CD14-positive monocyte (primary cell): ENCODE measurements at regions not wholly inside any gene's neighbourhood (a gene's known extent, or its start where the extent isn't known, plus 50 kb on each side); places are given as distances from the start of the nearest gene placed in this dataset.

Experiments
- DNase-seq, 3 donors: peaks; one replicate each; pipeline ENCODE4 v3.0.0-alpha.2; 2011 to 2022
- H2AFZ ChIP-seq: 2 replicates; pipeline ENCODE4 v1.6.0; 2012; ENCODE audit warnings: mild to moderate bottlenecking, low read depth, low read length, inconsistent platforms; ENCODE audit not compliant: insufficient read depth, poor library complexity, severe bottlenecking
- H3K27ac ChIP-seq, 2 donors: 1 replicate in 1 of 2; 2 replicates in 1 of 2; pipeline ENCODE4 v1.5.1; 2012 to 2013; ENCODE audit warnings: low read length in 2 of 2, control low read depth in 1 of 2, inconsistent platforms in 1 of 2, low read depth in 1 of 2, mild to moderate bottlenecking in 1 of 2
- H3K27me3 ChIP-seq, 2 donors: one replicate each; pipeline versions ENCODE4 v1.6.0 to v1.6.1; 2011 to 2013; ENCODE audit warnings: low read length in 2 of 2; ENCODE audit not compliant: control insufficient read depth in 2 of 2, insufficient read depth in 2 of 2
- H3K36me3 ChIP-seq, 2 donors: replicated peaks in 1 of 2; 1 replicate in 1 of 2; 2 replicates in 1 of 2; pipeline versions ENCODE4 v1.5.1 to v1.6.1; 2012 to 2013; ENCODE audit warnings: low read length in 2 of 2, control low read depth in 1 of 2, inconsistent platforms in 1 of 2, mild to moderate bottlenecking in 1 of 2; ENCODE audit not compliant: insufficient read depth in 2 of 2, control insufficient read depth in 1 of 2
- H3K4me1 ChIP-seq, 2 donors: 1 replicate in 1 of 2; 2 replicates in 1 of 2; pipeline versions ENCODE4 v1.5.1 to v1.6.1; 2012 to 2013; ENCODE audit warnings: low read length in 2 of 2, control low read depth in 1 of 2, inconsistent platforms in 1 of 2, mild to moderate bottlenecking in 1 of 2, moderate library complexity in 1 of 2; ENCODE audit not compliant: insufficient read depth in 2 of 2, control insufficient read depth in 1 of 2
- H3K4me2 ChIP-seq: replicated peaks from 2 replicates; pipeline ENCODE3; 2012; ENCODE audit warnings: low read length, moderate library complexity, mild to moderate bottlenecking; ENCODE audit not compliant: poor library complexity, severe bottlenecking; ENCODE audit errors: extremely low read depth
- H3K4me3 ChIP-seq, 3 experiments: fragments of 200-600 bp in 1 of 3; sonication (generic) in 1 of 3; replicated peaks in 1 of 3; 1 replicate in 2 of 3; 2 replicates in 1 of 3; pipeline ENCODE4 v1.5.1; 2011 to 2013; ENCODE audit warnings: low read length in 3 of 3, mild to moderate bottlenecking in 3 of 3, control low read depth in 2 of 3, low read depth in 2 of 3, inconsistent platforms in 1 of 3, moderate library complexity in 1 of 3
- H3K79me2 ChIP-seq: 2 replicates; pipeline ENCODE4 v1.6.0; 2012; ENCODE audit warnings: mild to moderate bottlenecking, control low read depth, inconsistent platforms, low read length, moderate library complexity; ENCODE audit not compliant: insufficient read depth
- H3K9ac ChIP-seq: 2 replicates; pipeline ENCODE4 v1.6.0; 2017; ENCODE audit warnings: low read length, mild to moderate bottlenecking; ENCODE audit not compliant: insufficient read depth, poor library complexity, severe bottlenecking
- H3K9me3 ChIP-seq, 2 donors: replicated peaks in 1 of 2; 1 replicate in 1 of 2; 2 replicates in 1 of 2; pipeline versions ENCODE4 v1.5.1 to v1.6.1; 2012 to 2013; ENCODE audit warnings: low read length in 2 of 2, control low read depth in 1 of 2; ENCODE audit not compliant: control insufficient read depth in 1 of 2, insufficient read depth in 1 of 2
- H4K20me1 ChIP-seq: 2 replicates; pipeline ENCODE4 v1.6.0; 2012; ENCODE audit warnings: mild to moderate bottlenecking, low read length, control low read depth, moderate library complexity; ENCODE audit not compliant: insufficient read depth
- H3K27ac Mint-ChIP-seq, 7 donors: one replicate each; pipeline ENCODE4 v1.8.0; 2020; ENCODE audit warnings: mild to moderate bottlenecking in 7 of 7, mixed read lengths in 7 of 7, moderate library complexity in 6 of 7, inconsistent platforms in 2 of 7
- H3K27me3 Mint-ChIP-seq, 3 donors: one replicate each; pipeline ENCODE4 v1.8.0; 2021 to 2022; ENCODE audit warnings: low read depth in 3 of 3, mild to moderate bottlenecking in 3 of 3, mixed read lengths in 3 of 3, moderate library complexity in 3 of 3, inconsistent platforms in 1 of 3
- H3K36me3 Mint-ChIP-seq, 2 donors: one replicate each; pipeline ENCODE4 v1.8.0; 2020; ENCODE audit warnings: mixed read lengths in 2 of 2, inconsistent platforms in 1 of 2, mild to moderate bottlenecking in 1 of 2
- H3K4me1 Mint-ChIP-seq: one replicate; pipeline ENCODE4 v1.8.0; 2020; ENCODE audit warnings: mild to moderate bottlenecking, mixed read lengths
- H3K4me3 Mint-ChIP-seq, 2 donors: one replicate each; pipeline ENCODE4 v1.8.0; 2020; ENCODE audit warnings: mild to moderate bottlenecking in 2 of 2, mixed read lengths in 2 of 2, moderate library complexity in 1 of 2
- H3K9me3 Mint-ChIP-seq, 7 donors: one replicate each; pipeline ENCODE4 v1.8.0; 2020 to 2022; ENCODE audit warnings: mixed read lengths in 7 of 7, mild to moderate bottlenecking in 6 of 7, moderate library complexity in 6 of 7, inconsistent platforms in 2 of 7
- WGBS: methylation state at CpG from one replicate; pipeline ENCODE4 v1.1.5; 2013; ENCODE audit warnings: missing lambda C conversion rate; ENCODE audit not compliant: insufficient coverage; 5-methylcytosine and 5-hydroxymethylcytosine counted together
- intact Hi-C, 2 donors: fragments of 100-400 bp; cut with micrococcal nuclease; formaldehyde crosslinking; loops; one replicate each; pipeline versions ENCODE4 v1.15.0 to v1.15.1; 2023
- TF ChIP-seq, protein P1 (sequence below): fragments of 200-600 bp; IDR thresholded peaks from one replicate; pipeline ENCODE4 v1.8.0; 2022; ENCODE audit warnings: antibody characterized with exemption, mild to moderate bottlenecking

DNA sequence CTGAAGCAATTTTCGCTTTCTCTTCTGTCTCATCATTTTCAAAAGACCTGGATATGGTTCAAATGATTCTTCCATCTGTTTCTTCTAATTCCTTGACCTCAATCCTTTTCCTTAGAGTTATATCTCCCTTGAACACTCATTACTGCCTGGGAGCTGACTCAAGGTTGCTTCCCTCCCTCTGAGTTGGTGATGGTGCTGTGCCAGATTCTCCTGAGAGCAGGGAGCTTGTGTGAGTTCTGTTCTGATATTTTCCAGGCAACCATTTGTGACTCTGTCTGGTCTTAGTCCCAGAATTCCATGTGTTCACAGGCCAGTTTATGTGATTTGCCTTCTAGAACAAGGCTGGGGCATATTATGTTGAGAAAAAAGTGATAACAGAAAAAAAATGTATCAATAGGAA, 505.1 kb upstream of the SYT1 start:
- H2AFZ ChIP-seq: no peak overlapping the region
- no peaks in the 10 kb centered on the region for H3K9me3 ChIP-seq
- H3K4me1 Mint-ChIP-seq: no peaks in the 10 kb centered on the region
- no peaks in the 10 kb centered on the region for H3K27me3 ChIP-seq
- WGBS: no CpG with 5 or more reads among the region's 1 CpG
- intact Hi-C loops: no loop called here
- H3K4me2 ChIP-seq: no peak overlapping the region
- no peaks in the 10 kb centered on the region for H3K4me1 ChIP-seq
- no peak for DNase-seq
- no peaks in the 10 kb centered on the region for H3K79me2 ChIP-seq
- H3K4me3 Mint-ChIP-seq: no peak overlapping the region
- TF ChIP-seq, protein P1, sequence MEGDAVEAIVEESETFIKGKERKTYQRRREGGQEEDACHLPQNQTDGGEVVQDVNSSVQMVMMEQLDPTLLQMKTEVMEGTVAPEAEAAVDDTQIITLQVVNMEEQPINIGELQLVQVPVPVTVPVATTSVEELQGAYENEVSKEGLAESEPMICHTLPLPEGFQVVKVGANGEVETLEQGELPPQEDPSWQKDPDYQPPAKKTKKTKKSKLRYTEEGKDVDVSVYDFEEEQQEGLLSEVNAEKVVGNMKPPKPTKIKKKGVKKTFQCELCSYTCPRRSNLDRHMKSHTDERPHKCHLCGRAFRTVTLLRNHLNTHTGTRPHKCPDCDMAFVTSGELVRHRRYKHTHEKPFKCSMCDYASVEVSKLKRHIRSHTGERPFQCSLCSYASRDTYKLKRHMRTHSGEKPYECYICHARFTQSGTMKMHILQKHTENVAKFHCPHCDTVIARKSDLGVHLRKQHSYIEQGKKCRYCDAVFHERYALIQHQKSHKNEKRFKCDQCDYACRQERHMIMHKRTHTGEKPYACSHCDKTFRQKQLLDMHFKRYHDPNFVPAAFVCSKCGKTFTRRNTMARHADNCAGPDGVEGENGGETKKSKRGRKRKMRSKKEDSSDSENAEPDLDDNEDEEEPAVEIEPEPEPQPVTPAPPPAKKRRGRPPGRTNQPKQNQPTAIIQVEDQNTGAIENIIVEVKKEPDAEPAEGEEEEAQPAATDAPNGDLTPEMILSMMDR: no peak
- no peak overlapping the region for H3K27ac ChIP-seq
- no peaks in the 10 kb centered on the region for H4K20me1 ChIP-seq
- no peak overlapping the region for H3K9ac ChIP-seq
- no peaks in the 10 kb centered on the region for H3K36me3 Mint-ChIP-seq
- no peaks in the 10 kb centered on the region for H3K36me3 ChIP-seq
- H3K27me3 Mint-ChIP-seq: peaks cover 0 to 1% (median 0%) of the 10 kb centered on the region in 3 donors
- H3K27ac Mint-ChIP-seq: no peak overlapping the region
- H3K9me3 Mint-ChIP-seq: peaks cover 0 to 10% (median 0%) of the 10 kb centered on the region in 7 donors
- H3K4me3 ChIP-seq: no peak overlapping the region

DNA sequence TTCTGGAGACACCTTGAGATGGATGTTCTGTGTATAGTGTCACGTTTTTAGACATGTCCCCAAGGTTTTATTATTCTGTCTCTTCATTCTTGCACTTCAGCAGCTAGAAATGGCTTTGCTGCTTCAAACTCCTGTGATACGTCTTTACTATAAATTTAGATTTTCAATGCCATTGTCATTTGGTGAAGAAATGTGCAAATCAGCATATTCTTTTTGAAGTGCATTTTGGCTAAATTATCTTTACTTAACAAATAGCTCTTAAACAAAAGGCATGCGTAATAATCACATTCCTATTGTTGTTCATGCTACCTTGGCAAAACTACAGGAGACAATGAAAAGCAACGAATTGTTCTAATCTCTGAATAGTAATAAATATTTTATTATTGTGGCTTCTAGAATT, 502.9 kb upstream of the SYT1 start:
- Mint-ChIP-seq H3K36me3 (no peaks in the 10 kb centered on the region), H3K27ac (no peak overlapping the region), H3K4me1 (no peaks in the 10 kb centered on the region), H3K4me3 (no peak overlapping the region), H3K9me3 (peaks cover 0 to 4% (median 0%) of the 10 kb centered on the region in 7 donors), H3K27me3 (peaks cover 0 to 1% (median 0%) of the 10 kb centered on the region in 3 donors)
- intact Hi-C loops: no loop called here
- no peaks in the 10 kb centered on the region for H3K36me3 ChIP-seq
- WGBS: no CpG with 5 or more reads among the region's 4 CpGs
- no peak overlapping the region for H2AFZ ChIP-seq
- no peak overlapping the region for H3K4me2 ChIP-seq
- no peak overlapping the region for H3K4me3 ChIP-seq
- H4K20me1 ChIP-seq: no peaks in the 10 kb centered on the region
- no peaks in the 10 kb centered on the region for H3K4me1 ChIP-seq
- no peaks in the 10 kb centered on the region for H3K79me2 ChIP-seq
- no peak overlapping the region for H3K9ac ChIP-seq
- no peaks in the 10 kb centered on the region for H3K9me3 ChIP-seq
- H3K27ac ChIP-seq: no peak overlapping the region
- DNase-seq: no peak
- TF ChIP-seq, protein P1: no peak
- no peaks in the 10 kb centered on the region for H3K27me3 ChIP-seq
